Bronchial epithelial cell (primary cell): ENCODE measurements at regions not wholly inside any gene's neighbourhood (a gene's known extent, or its start where the extent isn't known, plus 50 kb on each side); places are given as distances from the start of the nearest gene placed in this dataset.

ENCODE experiments used
- DNase-seq: peaks from one replicate; pipeline ENCODE4 v3.0.0-alpha.2; 2010; ENCODE audit warnings: low read depth
- FAIRE-seq: peaks from 2 replicates; lab custom pipeline; 2011; peaks lifted over from hg19 to GRCh38; lab: Jason Lieb, UNC
- H3K27me3 ChIP-seq: 2 replicates; pipeline ENCODE4 v1.5.1; 2011; ENCODE audit warnings: low read length; ENCODE audit not compliant: control insufficient read depth, insufficient read depth
- H3K36me3 ChIP-seq: 2 replicates; pipeline ENCODE4 v1.5.1; 2011; ENCODE audit warnings: low read length; ENCODE audit not compliant: control insufficient read depth, insufficient read depth
- H3K4me3 ChIP-seq: 2 replicates; pipeline ENCODE4 v1.5.1; 2011; ENCODE audit warnings: mild to moderate bottlenecking, low read depth, low read length, control low read depth
- CTCF ChIP-seq: IDR thresholded peaks from 2 replicates; pipeline ENCODE4 v1.5.1; 2011; ENCODE audit warnings: mild to moderate bottlenecking, moderate library complexity, low read length, control low read depth, inconsistent platforms; ENCODE audit not compliant: insufficient read depth, severe bottlenecking

GRCh38 chr11:28547321-28547741, 439.1 kb downstream of the METTL15 start:
- FAIRE-seq: no peak
- Histone ChIP-seq H3K4me3 (no peak overlapping the region), H3K36me3 (no peaks in the 10 kb centered on the region), H3K27me3 (no peaks in the 10 kb centered on the region)
- no peak for DNase-seq
- TF ChIP-seq CTCF: no peak

- FAIRE-seq (no peak), DNase-seq (no peak)
- Histone ChIP-seq H3K4me3 (no peak overlapping the region), H3K27me3 (no peaks in the 10 kb centered on the region), H3K36me3 (no peaks in the 10 kb centered on the region)
- TF ChIP-seq CTCF: no peak
Observed at GRCh38 chr11:28545536-28545935, 437.3 kb downstream of the METTL15 start.

- no peak for TF ChIP-seq CTCF
- DNase-seq (no peak), FAIRE-seq (no peak)
- no peak overlapping the region for H3K4me3 ChIP-seq
- H3K36me3 ChIP-seq: no peaks in the 10 kb centered on the region
- H3K27me3 ChIP-seq: no peaks in the 10 kb centered on the region
Observed at GRCh38 chr11:28542561-28542960, 434.4 kb downstream of the METTL15 start.

- FAIRE-seq (no peak), DNase-seq (no peak)
Observed at GRCh38 chr11:28539239-28540030, 431.2 kb downstream of the METTL15 start.

GRCh38 chr11:28537822-28538221, 429.6 kb downstream of the METTL15 start:
- no peak for TF ChIP-seq CTCF
- no peak for DNase-seq
- no peak for FAIRE-seq

More at GRCh38 chr11:28539239-28540030, 431.2 kb downstream of the METTL15 start:
- Histone ChIP-seq H3K36me3 (no peaks in the 10 kb centered on the region), H3K4me3 (no peak overlapping the region), H3K27me3 (no peaks in the 10 kb centered on the region)
- TF ChIP-seq CTCF: no peak

More at GRCh38 chr11:28537822-28538221, 429.6 kb downstream of the METTL15 start:
- H3K4me3 ChIP-seq: no peak overlapping the region
- H3K36me3 ChIP-seq: no peaks in the 10 kb centered on the region
- H3K27me3 ChIP-seq: no peaks in the 10 kb centered on the region
